ENCODE measurements at regions not wholly inside any gene's neighbourhood (a gene's known extent, or its start where the extent isn't known, plus 50 kb on each side); places are given as distances from the start of the nearest gene placed in this dataset.

DNA sequence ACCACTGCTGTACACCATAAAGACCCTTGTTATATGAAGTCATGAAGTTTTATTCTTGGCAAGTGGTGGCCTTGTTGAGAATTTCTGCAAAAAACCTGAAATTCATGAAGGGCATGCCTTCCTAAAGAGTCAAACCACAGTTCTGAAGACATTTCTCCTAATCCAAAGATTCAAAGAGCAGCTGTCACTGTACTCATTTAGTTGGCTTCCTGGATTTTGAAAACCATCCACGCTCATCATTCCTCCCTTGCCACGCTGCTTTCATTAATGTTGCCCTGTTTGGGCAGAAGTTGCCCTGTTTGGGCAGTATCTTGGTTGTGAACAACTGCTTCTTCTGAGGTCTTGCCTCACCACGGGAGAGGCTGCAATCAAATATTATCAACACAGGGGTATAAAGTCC is 560.3 kb upstream of the TLE4 start:
- intact Hi-C loops (cut with DNase I): no loop called here
- no peak overlapping the region for H3K4me3 ChIP-seq
- ATAC-seq (no peak), DNase-seq (no peak)
- no peaks in the 10 kb centered on the region for H3K4me1 ChIP-seq
- TF ChIP-seq, protein P1, sequence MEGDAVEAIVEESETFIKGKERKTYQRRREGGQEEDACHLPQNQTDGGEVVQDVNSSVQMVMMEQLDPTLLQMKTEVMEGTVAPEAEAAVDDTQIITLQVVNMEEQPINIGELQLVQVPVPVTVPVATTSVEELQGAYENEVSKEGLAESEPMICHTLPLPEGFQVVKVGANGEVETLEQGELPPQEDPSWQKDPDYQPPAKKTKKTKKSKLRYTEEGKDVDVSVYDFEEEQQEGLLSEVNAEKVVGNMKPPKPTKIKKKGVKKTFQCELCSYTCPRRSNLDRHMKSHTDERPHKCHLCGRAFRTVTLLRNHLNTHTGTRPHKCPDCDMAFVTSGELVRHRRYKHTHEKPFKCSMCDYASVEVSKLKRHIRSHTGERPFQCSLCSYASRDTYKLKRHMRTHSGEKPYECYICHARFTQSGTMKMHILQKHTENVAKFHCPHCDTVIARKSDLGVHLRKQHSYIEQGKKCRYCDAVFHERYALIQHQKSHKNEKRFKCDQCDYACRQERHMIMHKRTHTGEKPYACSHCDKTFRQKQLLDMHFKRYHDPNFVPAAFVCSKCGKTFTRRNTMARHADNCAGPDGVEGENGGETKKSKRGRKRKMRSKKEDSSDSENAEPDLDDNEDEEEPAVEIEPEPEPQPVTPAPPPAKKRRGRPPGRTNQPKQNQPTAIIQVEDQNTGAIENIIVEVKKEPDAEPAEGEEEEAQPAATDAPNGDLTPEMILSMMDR (IDR thresholded peaks at IDR 0.05): no peak
- no peak overlapping the region for H3K27ac ChIP-seq
- no peaks in the 10 kb centered on the region for H3K27me3 ChIP-seq (ENCODE audit: low read depth)
- no peaks in the 10 kb centered on the region for H3K9me3 ChIP-seq
- no peaks in the 10 kb centered on the region for H3K36me3 ChIP-seq

- DNase-seq: no peak
- H3K4me3 ChIP-seq: no peak overlapping the region
- no peaks in the 10 kb centered on the region for H3K4me1 ChIP-seq
- no peaks in the 10 kb centered on the region for H3K36me3 ChIP-seq
- H3K27ac ChIP-seq: no peak overlapping the region
- no peaks in the 10 kb centered on the region for H3K9me3 ChIP-seq
- TF ChIP-seq, protein P1 (IDR thresholded peaks at IDR 0.05): no peak
- H3K27me3 ChIP-seq (ENCODE audit: low read depth): no peaks in the 10 kb centered on the region
- ATAC-seq: no peak
- intact Hi-C loops (cut with DNase I): no loop called here
Observed at GRCh38 chr9:79012561-79012960, 559.2 kb upstream of the TLE4 start.

- H3K27me3 ChIP-seq (ENCODE audit: low read depth): no peaks in the 10 kb centered on the region
- intact Hi-C loops (cut with DNase I): no loop called here
- DNase-seq: no peak
- no peak overlapping the region for H3K4me3 ChIP-seq
- no peaks in the 10 kb centered on the region for H3K9me3 ChIP-seq
- TF ChIP-seq, protein P1 (IDR thresholded peaks at IDR 0.05): no peak
- no peak for ATAC-seq
- no peaks in the 10 kb centered on the region for H3K36me3 ChIP-seq
- no peak overlapping the region for H3K27ac ChIP-seq
- no peaks in the 10 kb centered on the region for H3K4me1 ChIP-seq
Observed at GRCh38 chr9:79013715-79014610, 557.8 kb upstream of the TLE4 start.

DNA sequence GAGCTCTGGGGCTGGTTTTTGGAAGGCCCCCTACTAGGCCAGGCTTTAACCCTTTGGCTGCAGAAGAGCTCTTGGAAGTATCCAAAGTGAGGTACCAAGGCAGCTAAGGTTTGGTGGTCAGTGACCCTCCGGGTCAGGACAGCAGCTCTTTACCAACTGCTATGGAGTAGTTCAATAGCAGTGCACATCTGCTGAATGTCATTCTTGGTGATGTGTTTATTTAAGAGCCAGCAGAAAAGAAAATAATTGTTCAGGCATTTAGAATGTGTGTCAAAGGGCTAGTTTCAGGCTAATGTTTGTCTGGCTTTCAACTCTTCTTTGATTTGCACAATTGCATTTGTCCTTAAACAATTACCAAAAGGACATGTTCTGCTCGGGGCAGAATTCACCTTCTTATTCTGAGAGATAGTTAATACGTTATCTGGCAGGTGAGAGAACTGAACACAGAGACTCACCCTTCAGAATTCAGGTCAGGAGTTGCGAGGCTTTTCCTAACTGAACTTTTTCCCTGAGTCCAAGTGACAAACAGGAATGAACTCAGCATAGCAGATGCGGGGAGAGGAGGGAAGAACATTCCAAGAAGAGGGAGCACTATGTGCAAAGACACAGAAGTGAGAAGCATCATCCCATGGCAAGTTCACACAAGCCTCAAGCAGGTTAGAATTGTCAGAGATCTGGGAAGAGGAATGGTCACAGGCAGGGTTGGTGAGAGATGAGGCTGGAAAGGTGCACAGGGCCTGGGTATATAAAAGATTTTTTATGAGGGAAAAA is 556.7 kb upstream of the TLE4 start:
- Histone ChIP-seq H3K4me1 (no peaks in the 10 kb centered on the region), H3K4me3 (no peak overlapping the region), H3K36me3 (no peaks in the 10 kb centered on the region), H3K27ac (no peak overlapping the region), H3K27me3 (ENCODE audit: low read depth) (no peaks in the 10 kb centered on the region), H3K9me3 (no peaks in the 10 kb centered on the region)
- TF ChIP-seq, protein P1 (IDR thresholded peaks at IDR 0.05): no peak
- ATAC-seq (no peak), DNase-seq (no peak)
- intact Hi-C loops (cut with DNase I): no loop called here

GRCh38 chr9:79015951-79016350 is 555.8 kb upstream of the TLE4 start:
- no peak overlapping the region for H3K27ac ChIP-seq
- intact Hi-C loops (cut with DNase I): no loop called here
- H3K4me1 ChIP-seq: no peaks in the 10 kb centered on the region
- H3K4me3 ChIP-seq: no peak overlapping the region
- no peak for DNase-seq
- TF ChIP-seq, protein P1 (IDR thresholded peaks at IDR 0.05): no peak
- ATAC-seq: no peak
- H3K36me3 ChIP-seq: no peaks in the 10 kb centered on the region
- H3K9me3 ChIP-seq: no peaks in the 10 kb centered on the region
- no peaks in the 10 kb centered on the region for H3K27me3 ChIP-seq (ENCODE audit: low read depth)

All from lower lobe of right lung (tissue), 2 donors.